ENCODE measurements at regions not wholly inside any gene's neighbourhood (a gene's known extent, or its start where the extent isn't known, plus 50 kb on each side); places are given as distances from the start of the nearest gene placed in this dataset.

- DNase-seq (ENCODE audit: low spot score), result no peak
- no peaks in the 10 kb centered on the region for H3K27me3 ChIP-seq
- H3K27ac ChIP-seq, result no peak overlapping the region
- no peaks in the 10 kb centered on the region for H3K36me3 ChIP-seq
- H3K4me3 ChIP-seq, result no peak overlapping the region
- TF ChIP-seq, protein P1, sequence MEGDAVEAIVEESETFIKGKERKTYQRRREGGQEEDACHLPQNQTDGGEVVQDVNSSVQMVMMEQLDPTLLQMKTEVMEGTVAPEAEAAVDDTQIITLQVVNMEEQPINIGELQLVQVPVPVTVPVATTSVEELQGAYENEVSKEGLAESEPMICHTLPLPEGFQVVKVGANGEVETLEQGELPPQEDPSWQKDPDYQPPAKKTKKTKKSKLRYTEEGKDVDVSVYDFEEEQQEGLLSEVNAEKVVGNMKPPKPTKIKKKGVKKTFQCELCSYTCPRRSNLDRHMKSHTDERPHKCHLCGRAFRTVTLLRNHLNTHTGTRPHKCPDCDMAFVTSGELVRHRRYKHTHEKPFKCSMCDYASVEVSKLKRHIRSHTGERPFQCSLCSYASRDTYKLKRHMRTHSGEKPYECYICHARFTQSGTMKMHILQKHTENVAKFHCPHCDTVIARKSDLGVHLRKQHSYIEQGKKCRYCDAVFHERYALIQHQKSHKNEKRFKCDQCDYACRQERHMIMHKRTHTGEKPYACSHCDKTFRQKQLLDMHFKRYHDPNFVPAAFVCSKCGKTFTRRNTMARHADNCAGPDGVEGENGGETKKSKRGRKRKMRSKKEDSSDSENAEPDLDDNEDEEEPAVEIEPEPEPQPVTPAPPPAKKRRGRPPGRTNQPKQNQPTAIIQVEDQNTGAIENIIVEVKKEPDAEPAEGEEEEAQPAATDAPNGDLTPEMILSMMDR (IDR thresholded peaks at IDR 0.05), result no peak
- H3K4me1 ChIP-seq, result peaks cover 0 to 4% of the 10 kb centered on the region in 2 donors
- H3K9me3 ChIP-seq, result no peaks in the 10 kb centered on the region
Observed at GRCh38 chr2:138227195-138227594, 262.9 kb downstream of the HNMT start.

GRCh38 chr2:138228101-138228500 lies 263.8 kb downstream of the HNMT start:
- Histone ChIP-seq H3K4me1 (peaks cover 0 to 4% of the 10 kb centered on the region in 2 donors), H3K9me3 (no peaks in the 10 kb centered on the region), H3K4me3 (no peak overlapping the region), H3K27me3 (no peaks in the 10 kb centered on the region), H3K27ac (no peak overlapping the region), H3K36me3 (no peaks in the 10 kb centered on the region)
- TF ChIP-seq, protein P1 (IDR thresholded peaks at IDR 0.05), result no peak
- no peak for DNase-seq (ENCODE audit: low spot score)

GRCh38 chr2:138234265-138234664 lies 267.3 kb upstream of the SPOPL start:
- Histone ChIP-seq H3K4me3 (no peak overlapping the region), H3K9me3 (no peaks in the 10 kb centered on the region), H3K4me1 (peaks cover 0 to 11% of the 10 kb centered on the region in 2 donors), H3K27ac (no peak overlapping the region), H3K36me3 (no peaks in the 10 kb centered on the region), H3K27me3 (no peaks in the 10 kb centered on the region)
- no peak for DNase-seq (ENCODE audit: low spot score)
- TF ChIP-seq, protein P1 (IDR thresholded peaks at IDR 0.05), result no peak

GRCh38 chr2:138235041-138235440 lies 266.5 kb upstream of the SPOPL start:
- DNase-seq (ENCODE audit: low spot score), result no peak
- H3K36me3 ChIP-seq, result no peaks in the 10 kb centered on the region
- TF ChIP-seq, protein P1 (IDR thresholded peaks at IDR 0.05), result no peak
- H3K4me3 ChIP-seq, result no peak overlapping the region
- no peak overlapping the region for H3K27ac ChIP-seq
- H3K27me3 ChIP-seq, result no peaks in the 10 kb centered on the region
- H3K4me1 ChIP-seq, result peaks cover 0 to 11% of the 10 kb centered on the region in 2 donors
- H3K9me3 ChIP-seq, result no peaks in the 10 kb centered on the region

- Histone ChIP-seq H3K27me3 (no peaks in the 10 kb centered on the region), H3K36me3 (no peaks in the 10 kb centered on the region), H3K27ac (no peak overlapping the region), H3K4me3 (no peak overlapping the region), H3K9me3 (no peaks in the 10 kb centered on the region), H3K4me1 (peaks cover 0 to 11% of the 10 kb centered on the region in 2 donors)
- TF ChIP-seq, protein P1 (IDR thresholded peaks at IDR 0.05), result no peak
- DNase-seq (ENCODE audit: low spot score), result no peak
Observed at GRCh38 chr2:138236142-138236541, 265.4 kb upstream of the SPOPL start.

GRCh38 chr2:138237667-138238384 lies 263.7 kb upstream of the SPOPL start:
- Histone ChIP-seq H3K36me3 (no peaks in the 10 kb centered on the region), H3K9me3 (no peaks in the 10 kb centered on the region), H3K27ac (no peak overlapping the region), H3K27me3 (no peaks in the 10 kb centered on the region), H3K4me3 (no peak overlapping the region), H3K4me1 (peaks cover 0 to 7% of the 10 kb centered on the region in 2 donors)
- no peak for DNase-seq (ENCODE audit: low spot score)
- TF ChIP-seq, protein P1 (IDR thresholded peaks at IDR 0.05), result no peak
